ENCODE measurements at regions not wholly inside any gene's neighbourhood (a gene's known extent, or its start where the extent isn't known, plus 50 kb on each side); places are given as distances from the start of the nearest gene placed in this dataset.

DNA sequence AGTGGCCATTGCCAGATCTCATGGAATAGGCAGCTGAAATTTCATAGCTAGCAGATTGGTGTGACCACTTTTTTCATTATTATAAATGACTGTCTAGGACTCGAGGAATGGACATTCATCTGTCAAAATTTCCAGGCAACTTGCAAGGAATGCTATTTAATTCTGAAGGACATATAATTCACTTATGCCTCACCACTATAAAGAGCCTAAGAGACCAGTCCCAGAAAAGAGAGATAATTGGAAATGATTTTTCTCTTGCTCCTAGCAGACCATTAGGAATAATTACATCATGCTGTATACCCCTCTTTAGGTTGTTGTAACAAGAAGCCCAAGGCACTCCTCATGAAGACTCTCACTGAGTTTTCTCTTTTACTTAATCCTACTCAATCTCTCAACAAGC lies 557.4 kb upstream of the RAB6C start:
- H3K4me1 ChIP-seq (ENCODE audit: low read length) = no peaks in the 10 kb centered on the region
- H4K20me1 ChIP-seq (ENCODE audit: insufficient read depth, low read length) = no peaks in the 10 kb centered on the region
- H3K27me3 ChIP-seq (ENCODE audit: low read depth, low read length) = peaks cover 17% of the 10 kb centered on the region; the same call in 1 of the 2 replicates
- TF ChIP-seq CTCF (IDR thresholded peaks at IDR 0.05; ENCODE audit: low read depth, low read length) = no peak
- no peak for TF ChIP-seq EZH2phosphoT487 (IDR thresholded peaks at IDR 0.05; ENCODE audit: low read depth)
- H3K79me2 ChIP-seq (ENCODE audit: low read length) = no peaks in the 10 kb centered on the region
- H3K9me3 ChIP-seq (ENCODE audit: insufficient read depth, low read length) = no peaks in the 10 kb centered on the region
- H3K4me2 ChIP-seq (ENCODE audit: low read length) = no peak overlapping the region
- H3K4me3 ChIP-seq (ENCODE audit: low read length) = no peak overlapping the region
- no peaks in the 10 kb centered on the region for H3K36me3 ChIP-seq (replicated peaks; ENCODE audit: low read depth, low read length)
- H3K27ac ChIP-seq (ENCODE audit: low read length) = no peak overlapping the region
- no peak overlapping the region for H2AFZ ChIP-seq (ENCODE audit: low read depth, low read length)
- H3K9ac ChIP-seq (ENCODE audit: low read length) = no peak overlapping the region

DNA sequence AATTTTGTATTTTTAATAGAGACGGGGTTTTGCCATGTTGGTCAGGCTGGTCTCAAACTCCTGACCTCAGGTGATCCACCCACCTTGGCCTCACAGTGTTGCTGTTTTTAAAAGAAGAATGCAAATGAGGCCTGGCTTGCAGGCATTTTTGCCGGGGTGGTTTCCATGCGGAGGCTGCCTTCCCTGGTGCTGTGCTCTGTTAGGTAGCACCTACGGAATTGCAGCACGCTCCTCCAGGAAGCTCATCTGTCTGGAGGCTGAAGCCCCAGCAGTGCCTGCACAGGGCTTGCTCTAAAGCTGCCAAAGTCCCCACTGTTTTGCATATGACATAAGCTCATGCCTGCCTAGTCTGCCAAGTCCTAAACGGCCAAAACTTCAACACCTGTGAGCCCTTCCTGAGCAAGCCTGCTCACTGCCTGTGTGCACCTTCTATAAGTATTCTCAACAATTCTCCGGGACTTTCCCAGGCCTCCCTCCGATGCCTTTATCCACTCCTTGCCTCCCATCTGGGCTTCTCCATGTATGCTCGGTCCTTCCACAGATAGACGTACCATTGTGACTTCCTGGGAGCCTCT lies 551.3 kb upstream of the RAB6C start:
- H3K27me3 ChIP-seq (ENCODE audit: low read depth, low read length) = no peaks in the 10 kb centered on the region
- no peak overlapping the region for H3K27ac ChIP-seq (ENCODE audit: low read length)
- no peak overlapping the region for H2AFZ ChIP-seq (ENCODE audit: low read depth, low read length)
- no peaks in the 10 kb centered on the region for H4K20me1 ChIP-seq (ENCODE audit: insufficient read depth, low read length)
- H3K4me1 ChIP-seq (ENCODE audit: low read length) = no peaks in the 10 kb centered on the region
- H3K9ac ChIP-seq (ENCODE audit: low read length) = no peak overlapping the region
- no peak overlapping the region for H3K4me3 ChIP-seq (ENCODE audit: low read length)
- no peak overlapping the region for H3K4me2 ChIP-seq (ENCODE audit: low read length)
- no peaks in the 10 kb centered on the region for H3K79me2 ChIP-seq (ENCODE audit: low read length)
- no peaks in the 10 kb centered on the region for H3K9me3 ChIP-seq (ENCODE audit: insufficient read depth, low read length)
- no peaks in the 10 kb centered on the region for H3K36me3 ChIP-seq (replicated peaks; ENCODE audit: low read depth, low read length)
- TF ChIP-seq EZH2phosphoT487 (IDR thresholded peaks at IDR 0.05; ENCODE audit: low read depth) = no peak

GRCh38 chr2:129430911-129431310 lies 548.6 kb upstream of the RAB6C start:
- Histone ChIP-seq H3K4me2 (ENCODE audit: low read length) (no peak overlapping the region), H2AFZ (ENCODE audit: low read depth, low read length) (no peak overlapping the region), H3K9me3 (ENCODE audit: insufficient read depth, low read length) (no peaks in the 10 kb centered on the region), H3K79me2 (ENCODE audit: low read length) (no peaks in the 10 kb centered on the region), H3K4me3 (ENCODE audit: low read length) (no peak overlapping the region), H3K9ac (ENCODE audit: low read length) (no peak overlapping the region), H3K27ac (ENCODE audit: low read length) (no peak overlapping the region), H3K27me3 (ENCODE audit: low read depth, low read length) (no peaks in the 10 kb centered on the region), H3K4me1 (ENCODE audit: low read length) (no peaks in the 10 kb centered on the region), H3K36me3 (replicated peaks; ENCODE audit: low read depth, low read length) (no peaks in the 10 kb centered on the region), H4K20me1 (ENCODE audit: insufficient read depth, low read length) (no peaks in the 10 kb centered on the region)
- TF ChIP-seq CTCF (IDR thresholded peaks at IDR 0.05; ENCODE audit: low read depth, low read length) (no peak), EZH2phosphoT487 (IDR thresholded peaks at IDR 0.05; ENCODE audit: low read depth) (no peak)

DNA sequence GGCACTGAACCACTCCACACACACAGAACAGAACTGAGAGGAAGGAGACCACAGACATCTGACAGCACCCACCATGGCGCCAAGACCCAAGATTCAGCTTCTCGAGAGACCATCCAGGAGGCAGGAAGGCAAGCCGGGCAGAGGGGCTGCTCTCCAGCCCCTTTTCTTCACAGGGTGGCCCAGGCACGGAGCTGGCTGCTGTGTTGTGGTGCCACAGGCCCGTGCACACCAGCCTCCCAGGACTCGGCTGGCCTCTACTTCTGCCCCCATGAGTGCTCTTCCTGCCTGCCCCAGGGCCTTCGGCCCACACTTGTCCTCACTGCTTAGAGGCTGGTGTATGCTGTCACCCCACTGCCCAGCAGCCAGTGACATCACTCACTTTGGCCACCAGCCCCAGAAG lies 547.6 kb upstream of the RAB6C start:
- Histone ChIP-seq H3K27me3 (ENCODE audit: low read depth, low read length) (no peaks in the 10 kb centered on the region), H3K4me1 (ENCODE audit: low read length) (no peaks in the 10 kb centered on the region), H3K36me3 (replicated peaks; ENCODE audit: low read depth, low read length) (no peaks in the 10 kb centered on the region), H3K27ac (ENCODE audit: low read length) (no peak overlapping the region), H2AFZ (ENCODE audit: low read depth, low read length) (no peak overlapping the region), H3K9ac (ENCODE audit: low read length) (no peak overlapping the region), H3K79me2 (ENCODE audit: low read length) (no peaks in the 10 kb centered on the region), H3K4me3 (ENCODE audit: low read length) (no peak overlapping the region), H4K20me1 (ENCODE audit: insufficient read depth, low read length) (no peaks in the 10 kb centered on the region), H3K9me3 (ENCODE audit: insufficient read depth, low read length) (no peaks in the 10 kb centered on the region), H3K4me2 (ENCODE audit: low read length) (no peak overlapping the region)
- TF ChIP-seq EZH2phosphoT487 (IDR thresholded peaks at IDR 0.05; ENCODE audit: low read depth) = no peak

DNA sequence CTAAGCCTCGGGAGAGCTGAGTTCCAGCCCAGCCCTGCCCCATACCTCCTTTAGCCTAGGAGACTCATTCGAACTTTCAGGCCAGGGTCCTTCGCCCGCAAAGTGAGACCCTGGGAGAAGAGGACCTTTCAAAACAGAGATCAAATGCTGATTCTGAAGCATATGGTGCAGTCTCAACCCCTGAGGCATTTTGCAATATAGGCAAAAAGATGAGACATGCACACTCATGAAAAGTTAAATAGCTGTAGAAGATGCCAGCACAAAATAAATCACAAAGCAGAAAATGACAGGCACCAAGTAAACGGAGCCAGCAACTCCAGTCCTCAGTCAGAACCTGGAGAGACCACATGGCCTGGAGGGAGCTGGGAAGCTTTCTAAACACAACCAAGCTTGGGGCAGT lies 542.7 kb upstream of the RAB6C start:
- H3K79me2 ChIP-seq (ENCODE audit: low read length) = no peaks in the 10 kb centered on the region
- H4K20me1 ChIP-seq (ENCODE audit: insufficient read depth, low read length) = no peaks in the 10 kb centered on the region
- no peak overlapping the region for H3K9ac ChIP-seq (ENCODE audit: low read length)
- no peak overlapping the region for H2AFZ ChIP-seq (ENCODE audit: low read depth, low read length)
- no peak for TF ChIP-seq EZH2phosphoT487 (IDR thresholded peaks at IDR 0.05; ENCODE audit: low read depth)
- TF ChIP-seq CTCF (IDR thresholded peaks at IDR 0.05; ENCODE audit: low read depth, low read length) = no peak
- H3K27ac ChIP-seq (ENCODE audit: low read length) = no peak overlapping the region
- no peaks in the 10 kb centered on the region for H3K36me3 ChIP-seq (replicated peaks; ENCODE audit: low read depth, low read length)
- H3K27me3 ChIP-seq (ENCODE audit: low read depth, low read length) = no peaks in the 10 kb centered on the region
- peaks cover under 1% of the 10 kb centered on the region; the same call in 1 of the 2 replicates for H3K4me1 ChIP-seq (ENCODE audit: low read length)
- H3K9me3 ChIP-seq (ENCODE audit: insufficient read depth, low read length) = no peaks in the 10 kb centered on the region
- H3K4me3 ChIP-seq (ENCODE audit: low read length) = no peak overlapping the region
- no peak overlapping the region for H3K4me2 ChIP-seq (ENCODE audit: low read length)
